WERI-Rb-1 (cell line): ENCODE measurements at regions not wholly inside any gene's neighbourhood (a gene's known extent, or its start where the extent isn't known, plus 50 kb on each side); places are given as distances from the start of the nearest gene placed in this dataset.
"Not testable (repeated sequence)": the region's sequence is repeated elsewhere in the genome, so short reads cannot be mapped to it uniquely, and the experiment has no call there.

Experiments used
- DNase-seq: peaks from one replicate; pipeline ENCODE4 v3.0.0-alpha.2; 2020
- H3K27ac ChIP-seq: fragments of 250-450 bp; sonication (Bioruptor Pico); 2 replicates; pipeline ENCODE4 v1.5.1; 2020; ENCODE audit warnings: mild to moderate bottlenecking, moderate library complexity
- H3K27me3 ChIP-seq: fragments of 250-450 bp; sonication (Bioruptor Pico); 2 replicates; pipeline ENCODE4 v1.5.1; 2021; ENCODE audit warnings: mild to moderate bottlenecking, low read depth, moderate library complexity; ENCODE audit not compliant: insufficient read depth, severe bottlenecking
- H3K36me3 ChIP-seq: fragments of 250-450 bp; sonication (Bioruptor Pico); 2 replicates; pipeline ENCODE4 v1.5.1; 2020; ENCODE audit warnings: mild to moderate bottlenecking, moderate library complexity
- H3K4me3 ChIP-seq: 2 replicates; pipeline ENCODE4 v1.5.1; 2011; ENCODE audit warnings: low read depth, mild to moderate bottlenecking, control low read depth, low read length
- H3K9me3 ChIP-seq: fragments of 250-450 bp; sonication (Bioruptor Pico); 2 replicates; pipeline ENCODE4 v1.5.1; 2021; ENCODE audit warnings: mild to moderate bottlenecking, moderate library complexity; ENCODE audit not compliant: severe bottlenecking

DNA sequence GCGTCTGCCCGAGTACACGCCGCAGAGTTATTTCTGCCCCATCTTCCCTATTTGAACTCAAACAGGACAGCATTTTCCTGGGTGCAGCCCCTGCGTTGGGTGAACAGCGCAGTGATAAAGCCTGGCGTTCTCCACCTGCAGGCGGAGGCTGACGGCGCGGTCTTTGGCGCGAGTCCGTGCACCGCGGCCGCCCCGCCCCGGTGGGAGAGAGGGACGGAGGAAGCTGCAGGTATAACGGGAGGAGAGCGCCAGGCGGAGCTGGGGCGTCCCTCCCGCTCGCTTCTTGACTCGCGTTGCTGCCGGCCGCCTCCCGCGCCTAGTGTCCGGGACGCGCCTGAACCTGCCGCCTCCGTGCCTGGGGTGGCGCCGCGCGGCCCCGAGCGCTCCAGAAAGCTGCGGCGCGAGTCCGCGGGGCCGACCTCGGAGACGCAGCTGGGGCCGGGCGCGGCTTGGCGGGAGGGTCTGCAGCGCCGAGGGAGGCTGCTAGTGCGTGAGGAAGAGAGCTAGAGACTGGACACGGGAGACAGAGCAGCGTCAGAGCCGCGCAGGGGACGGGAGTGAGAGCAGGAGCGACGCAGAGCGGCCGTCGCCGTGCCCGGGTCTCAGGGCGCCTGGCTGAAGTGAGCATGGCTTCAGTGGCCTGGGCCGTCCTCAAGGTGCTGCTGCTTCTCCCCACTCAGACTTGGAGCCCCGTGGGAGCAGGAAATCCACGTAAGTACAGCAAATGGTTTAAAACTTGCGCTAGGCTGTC lies 140.7 kb downstream of the SPATA31A7 start:
- H3K36me3 ChIP-seq = not testable (repeated sequence)

DNA sequence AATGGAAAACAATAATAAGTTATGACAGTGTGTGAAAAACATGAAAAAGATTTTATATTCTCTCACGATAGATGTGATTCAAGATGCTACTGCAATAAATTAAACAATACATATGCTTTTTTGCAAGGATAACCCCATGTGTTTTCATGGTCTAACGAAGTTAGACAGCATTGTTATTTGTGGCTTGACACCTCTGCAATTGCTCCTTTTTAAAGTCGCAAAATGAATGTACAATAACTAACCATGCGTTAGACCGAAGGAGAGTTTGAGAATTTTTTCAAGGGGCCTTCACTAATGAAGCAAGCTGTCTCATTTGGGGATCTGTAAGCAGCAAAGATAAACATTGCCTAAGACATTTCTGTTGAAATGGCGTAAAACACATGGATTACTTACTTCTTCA lies 167.1 kb downstream of the SPATA31A7 start:
- not testable (repeated sequence) for H3K36me3 ChIP-seq, H3K4me3 ChIP-seq, H3K27me3 ChIP-seq, DNase-seq, H3K9me3 ChIP-seq, H3K27ac ChIP-seq

More for the DNA sequence above, 140.7 kb downstream of the SPATA31A7 start:
- Histone ChIP-seq H3K27ac (peak overlapping the region; percentile 58; the same call in 1 of the 2 replicates), H3K4me3 (peak overlapping the region; percentile 28)
- H3K27me3 ChIP-seq, H3K9me3 ChIP-seq: not testable (repeated sequence)
- DNase-seq = peak; percentile 70

DNA sequence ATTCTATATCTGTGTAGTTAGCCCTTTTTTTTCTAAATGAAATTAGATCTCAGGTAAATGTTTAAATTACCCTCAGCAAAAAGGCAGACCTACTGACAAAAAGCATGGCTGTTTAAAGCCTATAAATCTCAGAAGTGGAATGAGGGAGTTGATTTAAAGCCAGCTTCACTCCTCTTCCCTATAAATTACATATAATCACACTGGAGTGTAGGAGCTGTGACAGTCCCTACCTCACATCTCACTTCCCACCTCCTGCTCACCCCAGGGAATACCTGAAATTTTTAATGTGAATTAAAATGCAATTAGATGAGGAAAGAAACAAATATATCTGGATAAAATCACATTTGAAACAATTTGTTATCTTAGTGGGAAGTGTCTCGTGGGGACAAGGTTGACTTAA lies 184.6 kb downstream of the SPATA31A7 start:
- H3K36me3 ChIP-seq, H3K4me3 ChIP-seq, H3K9me3 ChIP-seq, DNase-seq, H3K27me3 ChIP-seq, H3K27ac ChIP-seq: not testable (repeated sequence)

DNA sequence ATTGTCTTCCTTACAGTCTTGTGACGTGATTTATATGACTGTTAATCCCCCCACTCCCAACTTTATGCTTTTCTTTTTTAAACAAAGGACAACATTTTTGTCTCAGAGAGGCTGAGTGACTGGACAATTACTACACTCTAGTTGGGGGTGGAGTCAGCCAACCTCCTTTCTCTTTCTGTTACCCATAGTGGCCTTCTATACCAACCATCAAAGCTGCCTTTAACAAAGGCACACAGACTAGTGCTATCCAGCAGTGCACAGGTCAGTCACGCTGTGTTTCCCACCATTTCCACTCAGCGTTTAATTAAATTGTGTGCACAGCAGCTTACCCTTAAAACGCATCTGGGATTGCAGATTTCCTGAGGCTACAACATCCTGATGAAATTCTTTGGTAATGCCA lies 186.3 kb downstream of the SPATA31A7 start:
- not testable (repeated sequence) for H3K36me3 ChIP-seq, H3K27me3 ChIP-seq, H3K27ac ChIP-seq, DNase-seq, H3K9me3 ChIP-seq, H3K4me3 ChIP-seq

DNA sequence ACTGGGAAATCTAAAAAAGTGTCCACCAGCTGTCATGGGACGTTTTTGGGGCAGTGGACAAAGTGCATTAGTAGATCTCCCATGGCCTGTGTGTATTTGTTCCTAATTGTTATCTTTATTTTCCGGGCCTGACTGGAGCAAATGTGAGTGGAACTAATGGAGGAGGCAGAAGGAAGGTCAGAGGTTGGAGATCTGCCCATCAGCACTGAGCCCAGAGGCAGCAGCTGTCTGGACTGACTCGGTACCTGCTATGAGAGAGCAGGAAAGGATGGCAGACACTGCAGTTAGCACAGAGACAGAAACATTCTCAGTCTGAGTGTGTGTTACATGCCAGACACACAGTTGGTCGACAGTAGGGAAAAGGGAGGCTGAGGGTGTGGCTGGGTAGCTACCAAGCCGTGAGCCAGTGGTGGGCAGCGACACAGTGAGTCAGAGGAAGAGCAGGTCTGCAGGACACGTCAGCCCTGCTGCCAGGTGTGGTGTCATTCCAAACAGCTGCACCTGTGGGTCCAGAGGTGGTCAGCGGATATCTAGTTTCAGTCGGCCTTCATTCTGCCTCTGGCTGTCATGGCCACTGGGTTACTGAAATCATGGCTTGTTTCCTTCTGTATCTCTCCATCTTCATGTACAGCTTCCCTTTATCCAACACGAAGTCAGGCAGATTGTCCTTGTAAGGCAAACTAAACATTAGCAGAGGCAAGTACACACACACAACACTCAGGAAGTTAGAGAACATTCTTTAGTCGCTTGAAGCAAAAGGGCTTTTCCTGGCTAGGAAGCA lies 196.4 kb downstream of the SPATA31A7 start:
- not testable (repeated sequence) for DNase-seq, H3K27me3 ChIP-seq, H3K4me3 ChIP-seq, H3K27ac ChIP-seq, H3K9me3 ChIP-seq, H3K36me3 ChIP-seq

DNA sequence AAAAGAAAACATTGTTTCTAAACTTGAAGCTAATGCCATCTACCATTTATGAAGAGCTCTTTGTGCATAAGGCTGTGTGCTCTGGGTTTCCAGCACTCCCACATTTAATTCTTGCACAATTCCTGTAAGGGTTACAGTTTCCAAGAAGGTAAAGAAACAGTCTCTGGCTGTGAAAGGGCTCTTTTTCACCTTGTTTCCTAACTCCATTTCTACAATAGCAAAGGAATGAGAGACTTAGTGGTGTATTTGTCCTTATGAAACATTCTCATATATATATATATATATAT lies 196.9 kb downstream of the SPATA31A7 start:
- H3K36me3 ChIP-seq, H3K4me3 ChIP-seq, H3K9me3 ChIP-seq, H3K27ac ChIP-seq, DNase-seq, H3K27me3 ChIP-seq: not testable (repeated sequence)

DNA sequence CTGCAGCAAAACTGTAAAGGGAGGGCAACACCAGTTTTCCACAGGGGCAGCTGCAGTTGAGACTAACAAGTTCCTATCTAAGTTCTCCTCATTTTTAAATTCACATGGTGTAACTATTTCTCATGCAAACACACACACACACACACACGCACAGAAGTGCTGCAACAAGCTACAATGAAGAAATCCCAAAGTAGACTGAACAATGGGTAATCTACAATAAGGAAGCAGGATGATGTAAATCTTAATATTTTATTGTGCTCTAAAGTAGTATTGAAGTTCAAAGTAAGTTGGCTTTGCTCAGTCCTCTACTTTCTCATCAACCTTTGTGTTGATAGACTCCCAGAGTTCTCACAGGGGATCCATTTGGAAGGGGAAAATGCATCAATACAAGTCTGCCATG lies 212.9 kb downstream of the SPATA31A7 start:
- not testable (repeated sequence) for H3K36me3 ChIP-seq, H3K27ac ChIP-seq, H3K27me3 ChIP-seq, DNase-seq, H3K9me3 ChIP-seq, H3K4me3 ChIP-seq

DNA sequence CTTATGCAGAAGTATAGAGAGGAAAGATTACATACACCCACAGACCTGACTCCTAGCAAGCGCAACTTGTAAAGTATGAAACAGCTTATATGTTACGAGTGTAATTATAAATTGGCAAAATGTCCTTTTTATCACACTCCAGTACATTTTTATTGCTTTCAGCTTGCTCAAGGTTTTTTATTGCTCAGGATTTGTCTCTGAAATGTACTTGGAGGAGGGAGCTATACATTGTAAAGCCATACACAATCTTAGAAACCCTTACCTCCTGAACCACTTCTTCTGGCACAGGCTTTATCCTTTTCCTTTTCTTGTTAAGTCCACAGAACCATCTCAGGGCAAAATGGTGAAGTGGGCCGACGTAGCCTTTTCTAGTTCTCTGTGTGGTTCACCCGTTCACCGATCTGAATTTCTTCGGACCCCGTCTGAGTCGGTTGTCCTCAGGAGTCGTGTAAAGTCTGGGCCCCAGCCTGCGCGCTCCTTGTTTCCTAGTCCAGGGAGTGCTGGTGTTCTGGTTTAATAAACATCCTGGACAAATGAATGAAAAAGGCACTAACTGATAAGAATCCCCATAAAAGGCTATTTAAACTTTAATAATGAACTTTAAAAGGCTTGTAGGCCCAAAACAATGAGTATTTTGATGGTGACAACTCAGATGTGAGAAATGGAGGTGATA lies 222.2 kb downstream of the SPATA31A7 start:
- H3K4me3 ChIP-seq, H3K36me3 ChIP-seq, H3K27ac ChIP-seq, DNase-seq, H3K27me3 ChIP-seq, H3K9me3 ChIP-seq: not testable (repeated sequence)

DNA sequence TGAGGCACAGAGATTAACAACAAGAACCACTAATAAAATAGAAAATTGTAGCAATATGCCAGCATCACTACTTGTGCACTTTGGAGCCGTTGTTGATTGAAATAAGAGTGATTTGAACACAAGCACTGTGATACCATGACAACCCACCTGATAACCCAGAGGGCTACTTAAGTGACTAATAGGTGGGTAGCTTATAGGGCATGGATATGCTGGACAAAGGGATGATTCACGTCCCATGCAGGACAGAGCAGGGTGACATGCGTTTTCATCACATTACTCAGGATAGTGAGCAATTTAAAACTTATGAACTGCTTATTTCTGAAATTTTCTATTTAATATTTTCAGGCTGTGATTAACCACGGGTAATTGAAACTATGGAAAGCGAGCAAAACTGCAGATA lies 222.9 kb downstream of the SPATA31A7 start:
- H3K27ac ChIP-seq, H3K9me3 ChIP-seq, H3K36me3 ChIP-seq, DNase-seq, H3K27me3 ChIP-seq, H3K4me3 ChIP-seq: not testable (repeated sequence)

DNA sequence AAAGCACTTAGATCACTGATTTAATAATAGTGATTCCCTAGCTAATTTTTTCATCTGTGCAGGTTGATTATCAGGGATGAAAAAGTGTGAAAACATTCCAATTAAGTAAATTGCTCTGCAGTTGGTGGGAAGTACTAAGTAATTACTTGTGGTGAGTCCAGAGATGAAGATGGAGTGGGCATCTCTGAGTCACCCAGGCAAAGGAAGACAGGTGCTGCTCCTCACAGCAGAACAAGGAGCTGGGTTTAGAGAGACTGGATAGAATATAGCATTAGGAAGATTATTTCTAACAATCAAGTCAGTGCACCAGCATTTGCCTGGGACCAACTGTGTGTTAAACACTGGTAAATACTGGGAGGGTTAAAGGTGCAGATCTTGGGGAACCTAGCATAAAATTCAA lies 228.3 kb downstream of the SPATA31A7 start:
- not testable (repeated sequence) for H3K27me3 ChIP-seq, H3K9me3 ChIP-seq, H3K4me3 ChIP-seq, DNase-seq, H3K27ac ChIP-seq, H3K36me3 ChIP-seq

DNA sequence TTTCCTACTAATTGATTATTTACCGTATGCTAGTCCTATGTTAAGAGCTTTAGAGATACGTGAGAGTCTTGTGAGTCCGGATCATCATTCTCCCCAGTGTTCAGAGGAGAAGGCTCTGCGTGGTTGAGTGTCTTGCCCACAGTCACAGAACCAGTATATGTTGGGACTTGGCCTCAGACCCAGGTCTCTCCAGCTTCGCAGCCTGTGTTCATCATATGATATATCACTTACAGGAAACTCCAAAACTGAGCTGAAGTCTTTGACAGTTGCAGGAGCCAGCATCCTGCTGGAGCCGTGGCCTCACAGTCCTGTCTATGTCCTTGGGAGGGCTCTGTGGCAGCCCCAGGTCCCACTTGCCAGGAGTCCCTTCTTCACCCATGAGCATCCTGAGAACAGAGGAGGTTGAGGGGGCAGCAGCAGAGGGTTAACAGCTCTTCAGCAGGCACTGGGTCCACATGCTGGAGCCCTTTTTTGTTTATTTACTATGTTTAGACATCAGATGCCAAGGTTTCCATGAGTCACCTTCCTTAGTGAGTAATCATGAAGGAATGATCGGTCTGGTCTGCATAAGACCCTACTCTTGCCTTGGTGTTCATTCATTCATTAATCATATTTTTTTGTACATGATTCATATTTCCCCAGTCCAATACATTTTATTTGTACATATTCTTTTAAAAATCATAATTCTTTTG lies 230.6 kb downstream of the SPATA31A7 start:
- H3K27me3 ChIP-seq, DNase-seq, H3K4me3 ChIP-seq, H3K36me3 ChIP-seq, H3K27ac ChIP-seq, H3K9me3 ChIP-seq: not testable (repeated sequence)

DNA sequence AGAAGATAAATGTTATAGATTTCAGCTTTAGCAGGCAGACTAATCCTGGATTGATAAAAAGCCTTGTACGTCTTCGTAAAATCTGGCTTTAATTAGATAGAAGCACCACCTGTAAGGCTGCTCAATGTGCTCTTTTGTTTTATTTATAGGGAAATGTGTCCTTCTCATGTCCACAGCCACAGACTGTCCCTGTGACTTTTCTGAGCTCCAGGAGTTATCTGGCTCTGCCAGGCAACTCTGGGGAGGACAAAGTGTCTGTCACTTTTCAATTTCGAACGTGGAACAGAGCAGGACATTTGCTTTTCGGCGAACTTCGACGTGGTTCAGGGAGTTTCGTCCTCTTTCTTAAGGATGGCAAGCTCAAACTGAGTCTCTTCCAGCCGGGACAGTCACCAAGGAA lies 257.4 kb downstream of the SPATA31A7 start:
- not testable (repeated sequence) for H3K27ac ChIP-seq, H3K9me3 ChIP-seq, H3K36me3 ChIP-seq, H3K27me3 ChIP-seq, H3K4me3 ChIP-seq, DNase-seq

DNA sequence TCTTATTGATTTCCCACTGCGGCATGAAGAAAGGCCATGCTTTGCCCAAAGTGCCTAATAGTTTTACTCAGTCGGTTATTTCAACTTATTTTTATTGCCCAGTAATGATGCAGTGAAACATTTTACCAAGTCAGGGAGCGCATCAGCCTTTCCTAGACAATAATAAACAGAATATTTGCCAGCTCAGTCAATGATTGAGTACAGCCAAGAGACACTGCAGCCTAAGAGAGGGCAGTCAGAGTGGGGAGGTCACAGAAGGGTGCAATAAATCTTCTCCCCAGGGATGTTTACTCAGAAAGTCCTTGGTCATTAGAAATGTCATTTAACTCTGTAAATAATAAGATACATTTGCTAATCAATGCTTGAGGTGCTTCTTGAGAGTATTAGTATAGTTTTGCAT lies 271.0 kb downstream of the SPATA31A7 start:
- not testable (repeated sequence) for H3K9me3 ChIP-seq, DNase-seq, H3K36me3 ChIP-seq, H3K27ac ChIP-seq, H3K4me3 ChIP-seq, H3K27me3 ChIP-seq
